CD4-positive, alpha-beta T cell treated with Interleukin-4 for 1 hour (primary cell): ENCODE measurements at regions not wholly inside any gene's neighbourhood (a gene's known extent, or its start where the extent isn't known, plus 50 kb on each side); places are given as distances from the start of the nearest gene placed in this dataset.

Experiments used
- DNase-seq, 2 donors: peaks; one replicate each; pipeline ENCODE4 v3.0.0-alpha.2; 2020 to 2022

- no peak for DNase-seq
Observed at GRCh38 chr9:107647611-107648010, 158.0 kb upstream of the KLF4 start.

- no peak for DNase-seq
Observed at GRCh38 chr9:107647141-107647540, 157.6 kb upstream of the KLF4 start.

- DNase-seq: no peak
Observed at GRCh38 chr9:107645464-107645833, 155.9 kb upstream of the KLF4 start.

GRCh38 chr9:107644733-107645463 is 155.3 kb upstream of the KLF4 start:
- DNase-seq: peak in 1 of 2 donors; percentile 48

GRCh38 chr9:107639426-107639825 is 149.9 kb upstream of the KLF4 start:
- DNase-seq: no peak

- peak; percentile 14 to 70 for DNase-seq
Observed at GRCh38 chr9:107638521-107639310, 149.1 kb upstream of the KLF4 start.

GRCh38 chr9:107637421-107638420 is 148.2 kb upstream of the KLF4 start:
- peak; percentile 43 to 79 for DNase-seq

GRCh38 chr9:107636571-107637381 is 147.2 kb upstream of the KLF4 start:
- no peak for DNase-seq

GRCh38 chr9:107635803-107636174 is 146.2 kb upstream of the KLF4 start:
- no peak for DNase-seq

GRCh38 chr9:107635101-107635802 is 145.7 kb upstream of the KLF4 start:
- no peak for DNase-seq

GRCh38 chr9:107633406-107633805 is 143.8 kb upstream of the KLF4 start:
- DNase-seq: no peak

- no peak for DNase-seq
Observed at GRCh38 chr9:107632661-107633060, 143.1 kb upstream of the KLF4 start.

- no peak for DNase-seq
Observed at GRCh38 chr9:107632216-107632615, 142.6 kb upstream of the KLF4 start.

- no peak for DNase-seq
Observed at GRCh38 chr9:107631788-107632187, 142.2 kb upstream of the KLF4 start.

- no peak for DNase-seq
Observed at GRCh38 chr9:107630156-107630555, 140.6 kb upstream of the KLF4 start.

- DNase-seq: no peak
Observed at GRCh38 chr9:107628444-107628843, 138.9 kb upstream of the KLF4 start.

GRCh38 chr9:107627781-107628180 is 138.2 kb upstream of the KLF4 start:
- DNase-seq: no peak

GRCh38 chr9:107626118-107626517 is 136.5 kb upstream of the KLF4 start:
- DNase-seq: no peak

- DNase-seq: no peak
Observed at GRCh38 chr9:107625383-107625984, 135.9 kb upstream of the KLF4 start.

GRCh38 chr9:107624234-107624948 is 134.8 kb upstream of the KLF4 start:
- DNase-seq: no peak

- no peak for DNase-seq
Observed at GRCh38 chr9:107621436-107621835, 131.9 kb upstream of the KLF4 start.
